GM23338 (cell line): ENCODE measurements at regions not wholly inside any gene's neighbourhood (a gene's known extent, or its start where the extent isn't known, plus 50 kb on each side); places are given as distances from the start of the nearest gene placed in this dataset.

Source experiments
- ATAC-seq: fragments of 200-7000 bp; cut with Tn5 transposase; 3 replicates; pipeline ENCODE4 v1.9.1; 2020
- DNase-seq: peaks from one replicate; pipeline ENCODE4 v3.0.0-alpha.2; 2015; ENCODE audit warnings: low spot score
- H2AFZ ChIP-seq: fragments of 200-600 bp; sonication (generic); 2 replicates; pipeline ENCODE4 v1.8.0; 2016; ENCODE audit warnings: antibody characterized with exemption, mild to moderate bottlenecking, moderate library complexity
- H3F3A ChIP-seq: fragments of 200-600 bp; sonication (generic); replicated peaks from 2 replicates; pipeline ENCODE4 v1.8.0; 2017; ENCODE audit warnings: antibody characterized with exemption, mixed run types, low read depth
- H3K27ac ChIP-seq: fragments of 200-600 bp; sonication (generic); 2 replicates; pipeline ENCODE4 v1.6.1; 2016; ENCODE audit warnings: low read depth
- H3K27me3 ChIP-seq: fragments of 200-600 bp; sonication (generic); 2 replicates; pipeline ENCODE4 v1.8.0; 2016; ENCODE audit warnings: mild to moderate bottlenecking, mixed run types, moderate library complexity; ENCODE audit not compliant: insufficient read depth
- H3K36me3 ChIP-seq: fragments of 200-600 bp; sonication (generic); 2 replicates; pipeline ENCODE4 v1.8.0; 2016; ENCODE audit warnings: mild to moderate bottlenecking; ENCODE audit not compliant: insufficient read depth
- H3K4me1 ChIP-seq: fragments of 200-600 bp; sonication (generic); 2 replicates; pipeline ENCODE4 v1.8.0; 2016; ENCODE audit warnings: mild to moderate bottlenecking, moderate library complexity; ENCODE audit not compliant: insufficient read depth
- H3K4me2 ChIP-seq: fragments of 200-600 bp; sonication (generic); 2 replicates; pipeline ENCODE4 v1.7.1; 2017; ENCODE audit warnings: mixed run types
- H3K4me3 ChIP-seq: fragments of 200-600 bp; sonication (generic); 2 replicates; pipeline ENCODE4 v1.6.1; 2016; ENCODE audit warnings: mixed run types
- H3K79me2 ChIP-seq: fragments of 200-600 bp; sonication (generic); replicated peaks from 2 replicates; pipeline ENCODE4 v1.8.0; 2017; ENCODE audit warnings: mild to moderate bottlenecking; ENCODE audit not compliant: insufficient read depth
- H3K9me2 ChIP-seq: fragments of 200-600 bp; sonication (generic); 2 replicates; pipeline ENCODE4 v1.8.0; 2017; ENCODE audit not compliant: insufficient read depth
- H4K20me1 ChIP-seq: fragments of 200-600 bp; sonication (generic); replicated peaks from 2 replicates; pipeline ENCODE4 v1.8.0; 2017; ENCODE audit warnings: mild to moderate bottlenecking; ENCODE audit not compliant: insufficient read depth
- H3K27ac Mint-ChIP-seq: 2 replicates; pipeline ENCODE4 v1.8.0; 2020; ENCODE audit warnings: inconsistent platforms, mild to moderate bottlenecking, moderate library complexity, mixed read lengths
- H3K27me3 Mint-ChIP-seq: 3 replicates; pipeline ENCODE4 v1.8.0; 2022; ENCODE audit warnings: low read depth, mild to moderate bottlenecking, moderate library complexity, mixed read lengths, inconsistent platforms; ENCODE audit not compliant: insufficient read depth, poor library complexity
- H3K36me3 Mint-ChIP-seq: 3 replicates; pipeline ENCODE4 v1.8.0; 2021; ENCODE audit warnings: low read depth, mild to moderate bottlenecking, inconsistent platforms, moderate library complexity, mixed read lengths
- H3K4me1 Mint-ChIP-seq: 3 replicates; pipeline ENCODE4 v1.8.0; 2020; ENCODE audit warnings: mild to moderate bottlenecking, inconsistent platforms, mixed read lengths
- H3K4me3 Mint-ChIP-seq: 3 replicates; pipeline ENCODE4 v1.8.0; 2021; ENCODE audit warnings: moderate library complexity, mild to moderate bottlenecking, inconsistent platforms, mixed read lengths
- H3K9me3 Mint-ChIP-seq: 3 replicates; pipeline ENCODE4 v1.8.0; 2020; ENCODE audit warnings: moderate library complexity, mild to moderate bottlenecking, inconsistent platforms, mixed read lengths
- CREB1 ChIP-seq: fragments of 250-450 bp; sonication (Bioruptor Pico); IDR thresholded peaks from 2 replicates; pipeline ENCODE4 v1.5.0; 2020; ENCODE audit warnings: low read depth, mild to moderate bottlenecking, moderate library complexity
- EZH2 ChIP-seq: fragments of 200-600 bp; sonication (generic); IDR thresholded peaks from one replicate; pipeline ENCODE4 v1.8.0; 2017; ENCODE audit warnings: antibody characterized with exemption, mild to moderate bottlenecking, low read depth; ENCODE audit not compliant: unreplicated experiment
- EZH2phosphoT487 ChIP-seq: fragments of 200-600 bp; sonication (generic); IDR thresholded peaks from one replicate; pipeline ENCODE4 v1.8.1; 2018; ENCODE audit warnings: antibody characterized with exemption; ENCODE audit not compliant: unreplicated experiment
- JUNB ChIP-seq: IDR thresholded peaks from one replicate; pipeline ENCODE4 v1.6.1; 2016; ENCODE audit warnings: antibody characterized with exemption; ENCODE audit not compliant: unreplicated experiment
- NANOG ChIP-seq: IDR thresholded peaks from 2 replicates; pipeline ENCODE4 v1.6.1; 2016; ENCODE audit warnings: antibody characterized with exemption, borderline replicate concordance
- POLR2AphosphoS5 ChIP-seq: IDR thresholded peaks from 2 replicates; pipeline ENCODE4 v1.6.1; 2016; ENCODE audit warnings: antibody characterized with exemption, low read depth
- STAT1 ChIP-seq: IDR thresholded peaks from one replicate; pipeline ENCODE4 v1.6.1; 2016; ENCODE audit warnings: antibody characterized with exemption; ENCODE audit not compliant: unreplicated experiment
- ZNF114 ChIP-seq: fragments of 250-450 bp; sonication (Bioruptor Pico); IDR thresholded peaks from 2 replicates; pipeline ENCODE4 v1.5.0; 2020; ENCODE audit warnings: mild to moderate bottlenecking, moderate library complexity
- TF ChIP-seq, protein P1 (sequence below), 2 experiments: fragments of 200-600 bp in 1 of 2; sonication (generic) in 1 of 2; conservative IDR thresholded peaks; 2 replicates each; pipeline versions ENCODE4 v1.5.1 to v1.6.1; 2016 to 2017; ENCODE audit warnings: antibody characterized with exemption in 2 of 2, low read depth in 2 of 2, mild to moderate bottlenecking in 2 of 2, moderate library complexity in 1 of 2
- TF ChIP-seq, protein P2 (sequence below): IDR thresholded peaks from 2 replicates; pipeline ENCODE4 v1.6.1; 2016; ENCODE audit warnings: antibody characterized with exemption
- TF ChIP-seq, protein P3 (sequence below): IDR thresholded peaks from one replicate; pipeline ENCODE4 v1.6.1; 2018; ENCODE audit warnings: antibody characterized with exemption; ENCODE audit not compliant: unreplicated experiment
- TF ChIP-seq, protein P4 (sequence below): fragments of 250-450 bp; sonication (Bioruptor Pico); IDR thresholded peaks from 2 replicates; pipeline ENCODE4 v1.5.0; 2020; ENCODE audit warnings: mild to moderate bottlenecking, moderate library complexity

DNA sequence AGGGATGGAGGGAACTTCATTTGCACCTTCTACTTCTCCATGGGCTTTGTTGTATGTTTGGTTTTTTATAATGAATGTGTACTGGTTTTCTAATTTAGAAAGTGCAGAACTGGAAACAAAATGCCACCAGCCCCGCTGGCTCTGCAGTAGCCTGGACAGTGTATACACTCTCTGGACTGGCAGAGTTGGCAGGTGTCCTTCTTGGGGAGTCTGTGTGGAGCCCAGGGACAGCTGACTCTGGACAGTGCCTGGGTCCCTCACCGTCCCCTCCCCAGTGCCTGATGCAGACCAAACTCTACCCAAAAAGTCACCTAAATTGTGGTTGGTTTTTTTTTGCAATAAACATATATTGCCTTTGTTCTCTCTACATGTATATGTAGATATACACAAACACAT is 91.0 kb downstream of the SLC2A10 start:
- no peaks in the 10 kb centered on the region for H3K9me3 Mint-ChIP-seq
- no peak overlapping the region for H3K4me2 ChIP-seq
- no peak for DNase-seq
- H3K27me3 Mint-ChIP-seq = no peaks in the 10 kb centered on the region
- no peak overlapping the region for H3K27ac ChIP-seq
- no peaks in the 10 kb centered on the region for H3K79me2 ChIP-seq
- H2AFZ ChIP-seq = no peak overlapping the region
- H3K9me2 ChIP-seq = no peaks in the 10 kb centered on the region
- H3K4me3 ChIP-seq = no peak overlapping the region
- no peak overlapping the region for H3K27ac Mint-ChIP-seq
- H3K36me3 ChIP-seq = no peaks in the 10 kb centered on the region
- H3K4me3 Mint-ChIP-seq = no peak overlapping the region
- H3F3A ChIP-seq = no peaks in the 10 kb centered on the region
- ATAC-seq = no peak
- TF ChIP-seq, protein P1, sequence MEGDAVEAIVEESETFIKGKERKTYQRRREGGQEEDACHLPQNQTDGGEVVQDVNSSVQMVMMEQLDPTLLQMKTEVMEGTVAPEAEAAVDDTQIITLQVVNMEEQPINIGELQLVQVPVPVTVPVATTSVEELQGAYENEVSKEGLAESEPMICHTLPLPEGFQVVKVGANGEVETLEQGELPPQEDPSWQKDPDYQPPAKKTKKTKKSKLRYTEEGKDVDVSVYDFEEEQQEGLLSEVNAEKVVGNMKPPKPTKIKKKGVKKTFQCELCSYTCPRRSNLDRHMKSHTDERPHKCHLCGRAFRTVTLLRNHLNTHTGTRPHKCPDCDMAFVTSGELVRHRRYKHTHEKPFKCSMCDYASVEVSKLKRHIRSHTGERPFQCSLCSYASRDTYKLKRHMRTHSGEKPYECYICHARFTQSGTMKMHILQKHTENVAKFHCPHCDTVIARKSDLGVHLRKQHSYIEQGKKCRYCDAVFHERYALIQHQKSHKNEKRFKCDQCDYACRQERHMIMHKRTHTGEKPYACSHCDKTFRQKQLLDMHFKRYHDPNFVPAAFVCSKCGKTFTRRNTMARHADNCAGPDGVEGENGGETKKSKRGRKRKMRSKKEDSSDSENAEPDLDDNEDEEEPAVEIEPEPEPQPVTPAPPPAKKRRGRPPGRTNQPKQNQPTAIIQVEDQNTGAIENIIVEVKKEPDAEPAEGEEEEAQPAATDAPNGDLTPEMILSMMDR (conservative IDR thresholded peaks at IDR 0.05; ENCODE audit: low read depth in 2 of 2) = no peak
- TF ChIP-seq STAT1 (no peak), NANOG (no peak), JUNB (no peak), ZNF114 (CRISPR knock-in tag) (no peak), EZH2 (no peak), CREB1 (CRISPR knock-in tag) (no peak), POLR2AphosphoS5 (no peak), EZH2phosphoT487 (no peak)
- TF ChIP-seq, protein P2, sequence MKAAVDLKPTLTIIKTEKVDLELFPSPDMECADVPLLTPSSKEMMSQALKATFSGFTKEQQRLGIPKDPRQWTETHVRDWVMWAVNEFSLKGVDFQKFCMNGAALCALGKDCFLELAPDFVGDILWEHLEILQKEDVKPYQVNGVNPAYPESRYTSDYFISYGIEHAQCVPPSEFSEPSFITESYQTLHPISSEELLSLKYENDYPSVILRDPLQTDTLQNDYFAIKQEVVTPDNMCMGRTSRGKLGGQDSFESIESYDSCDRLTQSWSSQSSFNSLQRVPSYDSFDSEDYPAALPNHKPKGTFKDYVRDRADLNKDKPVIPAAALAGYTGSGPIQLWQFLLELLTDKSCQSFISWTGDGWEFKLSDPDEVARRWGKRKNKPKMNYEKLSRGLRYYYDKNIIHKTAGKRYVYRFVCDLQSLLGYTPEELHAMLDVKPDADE = no peak
- TF ChIP-seq, protein P3, sequence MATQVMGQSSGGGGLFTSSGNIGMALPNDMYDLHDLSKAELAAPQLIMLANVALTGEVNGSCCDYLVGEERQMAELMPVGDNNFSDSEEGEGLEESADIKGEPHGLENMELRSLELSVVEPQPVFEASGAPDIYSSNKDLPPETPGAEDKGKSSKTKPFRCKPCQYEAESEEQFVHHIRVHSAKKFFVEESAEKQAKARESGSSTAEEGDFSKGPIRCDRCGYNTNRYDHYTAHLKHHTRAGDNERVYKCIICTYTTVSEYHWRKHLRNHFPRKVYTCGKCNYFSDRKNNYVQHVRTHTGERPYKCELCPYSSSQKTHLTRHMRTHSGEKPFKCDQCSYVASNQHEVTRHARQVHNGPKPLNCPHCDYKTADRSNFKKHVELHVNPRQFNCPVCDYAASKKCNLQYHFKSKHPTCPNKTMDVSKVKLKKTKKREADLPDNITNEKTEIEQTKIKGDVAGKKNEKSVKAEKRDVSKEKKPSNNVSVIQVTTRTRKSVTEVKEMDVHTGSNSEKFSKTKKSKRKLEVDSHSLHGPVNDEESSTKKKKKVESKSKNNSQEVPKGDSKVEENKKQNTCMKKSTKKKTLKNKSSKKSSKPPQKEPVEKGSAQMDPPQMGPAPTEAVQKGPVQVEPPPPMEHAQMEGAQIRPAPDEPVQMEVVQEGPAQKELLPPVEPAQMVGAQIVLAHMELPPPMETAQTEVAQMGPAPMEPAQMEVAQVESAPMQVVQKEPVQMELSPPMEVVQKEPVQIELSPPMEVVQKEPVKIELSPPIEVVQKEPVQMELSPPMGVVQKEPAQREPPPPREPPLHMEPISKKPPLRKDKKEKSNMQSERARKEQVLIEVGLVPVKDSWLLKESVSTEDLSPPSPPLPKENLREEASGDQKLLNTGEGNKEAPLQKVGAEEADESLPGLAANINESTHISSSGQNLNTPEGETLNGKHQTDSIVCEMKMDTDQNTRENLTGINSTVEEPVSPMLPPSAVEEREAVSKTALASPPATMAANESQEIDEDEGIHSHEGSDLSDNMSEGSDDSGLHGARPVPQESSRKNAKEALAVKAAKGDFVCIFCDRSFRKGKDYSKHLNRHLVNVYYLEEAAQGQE = no peak
- TF ChIP-seq, protein P4, sequence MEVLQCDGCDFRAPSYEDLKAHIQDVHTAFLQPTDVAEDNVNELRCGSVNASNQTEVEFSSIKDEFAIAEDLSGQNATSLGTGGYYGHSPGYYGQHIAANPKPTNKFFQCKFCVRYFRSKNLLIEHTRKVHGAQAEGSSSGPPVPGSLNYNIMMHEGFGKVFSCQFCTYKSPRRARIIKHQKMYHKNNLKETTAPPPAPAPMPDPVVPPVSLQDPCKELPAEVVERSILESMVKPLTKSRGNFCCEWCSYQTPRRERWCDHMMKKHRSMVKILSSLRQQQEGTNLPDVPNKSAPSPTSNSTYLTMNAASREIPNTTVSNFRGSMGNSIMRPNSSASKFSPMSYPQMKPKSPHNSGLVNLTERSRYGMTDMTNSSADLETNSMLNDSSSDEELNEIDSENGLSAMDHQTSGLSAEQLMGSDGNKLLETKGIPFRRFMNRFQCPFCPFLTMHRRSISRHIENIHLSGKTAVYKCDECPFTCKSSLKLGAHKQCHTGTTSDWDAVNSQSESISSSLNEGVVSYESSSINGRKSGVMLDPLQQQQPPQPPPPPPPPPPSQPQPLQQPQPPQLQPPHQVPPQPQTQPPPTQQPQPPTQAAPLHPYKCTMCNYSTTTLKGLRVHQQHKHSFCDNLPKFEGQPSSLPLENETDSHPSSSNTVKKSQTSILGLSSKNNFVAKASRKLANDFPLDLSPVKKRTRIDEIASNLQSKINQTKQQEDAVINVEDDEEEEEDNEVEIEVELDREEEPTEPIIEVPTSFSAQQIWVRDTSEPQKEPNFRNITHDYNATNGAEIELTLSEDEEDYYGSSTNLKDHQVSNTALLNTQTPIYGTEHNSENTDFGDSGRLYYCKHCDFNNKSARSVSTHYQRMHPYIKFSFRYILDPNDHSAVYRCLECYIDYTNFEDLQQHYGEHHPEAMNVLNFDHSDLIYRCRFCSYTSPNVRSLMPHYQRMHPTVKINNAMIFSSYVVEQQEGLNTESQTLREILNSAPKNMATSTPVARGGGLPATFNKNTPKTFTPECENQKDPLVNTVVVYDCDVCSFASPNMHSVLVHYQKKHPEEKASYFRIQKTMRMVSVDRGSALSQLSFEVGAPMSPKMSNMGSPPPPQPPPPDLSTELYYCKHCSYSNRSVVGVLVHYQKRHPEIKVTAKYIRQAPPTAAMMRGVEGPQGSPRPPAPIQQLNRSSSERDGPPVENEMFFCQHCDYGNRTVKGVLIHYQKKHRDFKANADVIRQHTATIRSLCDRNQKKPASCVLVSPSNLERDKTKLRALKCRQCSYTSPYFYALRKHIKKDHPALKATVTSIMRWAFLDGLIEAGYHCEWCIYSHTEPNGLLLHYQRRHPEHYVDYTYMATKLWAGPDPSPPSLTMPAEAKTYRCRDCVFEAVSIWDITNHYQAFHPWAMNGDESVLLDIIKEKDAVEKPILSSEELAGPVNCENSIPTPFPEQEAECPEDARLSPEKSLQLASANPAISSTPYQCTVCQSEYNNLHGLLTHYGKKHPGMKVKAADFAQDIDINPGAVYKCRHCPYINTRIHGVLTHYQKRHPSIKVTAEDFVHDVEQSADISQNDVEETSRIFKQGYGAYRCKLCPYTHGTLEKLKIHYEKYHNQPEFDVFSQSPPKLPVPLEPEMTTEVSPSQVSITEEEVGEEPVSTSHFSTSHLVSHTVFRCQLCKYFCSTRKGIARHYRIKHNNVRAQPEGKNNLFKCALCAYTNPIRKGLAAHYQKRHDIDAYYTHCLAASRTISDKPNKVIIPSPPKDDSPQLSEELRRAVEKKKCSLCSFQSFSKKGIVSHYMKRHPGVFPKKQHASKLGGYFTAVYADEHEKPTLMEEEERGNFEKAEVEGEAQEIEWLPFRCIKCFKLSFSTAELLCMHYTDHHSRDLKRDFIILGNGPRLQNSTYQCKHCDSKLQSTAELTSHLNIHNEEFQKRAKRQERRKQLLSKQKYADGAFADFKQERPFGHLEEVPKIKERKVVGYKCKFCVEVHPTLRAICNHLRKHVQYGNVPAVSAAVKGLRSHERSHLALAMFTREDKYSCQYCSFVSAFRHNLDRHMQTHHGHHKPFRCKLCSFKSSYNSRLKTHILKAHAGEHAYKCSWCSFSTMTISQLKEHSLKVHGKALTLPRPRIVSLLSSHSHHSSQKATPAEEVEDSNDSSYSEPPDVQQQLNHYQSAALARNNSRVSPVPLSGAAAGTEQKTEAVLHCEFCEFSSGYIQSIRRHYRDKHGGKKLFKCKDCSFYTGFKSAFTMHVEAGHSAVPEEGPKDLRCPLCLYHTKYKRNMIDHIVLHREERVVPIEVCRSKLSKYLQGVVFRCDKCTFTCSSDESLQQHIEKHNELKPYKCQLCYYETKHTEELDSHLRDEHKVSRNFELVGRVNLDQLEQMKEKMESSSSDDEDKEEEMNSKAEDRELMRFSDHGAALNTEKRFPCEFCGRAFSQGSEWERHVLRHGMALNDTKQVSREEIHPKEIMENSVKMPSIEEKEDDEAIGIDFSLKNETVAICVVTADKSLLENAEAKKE = no peak
- H3K4me1 Mint-ChIP-seq = peaks cover 15% of the 10 kb centered on the region; the same call in 2 of the 3 replicates
- no peaks in the 10 kb centered on the region; the same call in 1 of the 2 replicates for H3K4me1 ChIP-seq
- no peaks in the 10 kb centered on the region for H3K36me3 Mint-ChIP-seq
- no peaks in the 10 kb centered on the region for H3K27me3 ChIP-seq
- no peaks in the 10 kb centered on the region for H4K20me1 ChIP-seq
